GM19455 (cell line): ENCODE measurements at regions not wholly inside any gene's neighbourhood (a gene's known extent, or its start where the extent isn't known, plus 50 kb on each side); places are given as distances from the start of the nearest gene placed in this dataset.
"Not testable (repeated sequence)": the region's sequence is repeated elsewhere in the genome, so short reads cannot be mapped to it uniquely, and the experiment has no call there.

Experiments used
- ATAC-seq: cut with Tn5 transposase; IDR thresholded peaks from one replicate; pipeline ENCODE4 v1.9.1; 2021; ENCODE audit not compliant: unreplicated experiment

DNA sequence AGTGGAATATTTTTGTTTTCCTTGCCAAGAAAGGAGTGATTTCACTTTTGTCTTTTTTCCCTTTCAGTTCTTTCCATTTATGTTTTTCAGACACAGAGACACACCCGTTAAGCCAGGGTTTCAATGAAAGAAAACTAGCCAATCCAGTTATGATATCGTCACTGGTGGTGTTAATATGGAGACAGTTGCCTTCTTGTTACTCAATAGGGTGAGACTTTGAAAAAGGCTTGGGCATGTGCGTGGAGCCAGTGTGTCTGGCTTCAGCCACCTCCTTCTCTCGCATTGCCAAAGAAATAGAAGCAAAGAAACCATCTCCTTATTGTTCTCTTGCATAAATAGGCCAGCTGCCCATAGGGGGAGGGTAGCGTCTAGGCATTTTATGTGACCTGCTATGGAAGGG lies 84.1 kb upstream of the DLX6 start:
- ATAC-seq = no peak

DNA sequence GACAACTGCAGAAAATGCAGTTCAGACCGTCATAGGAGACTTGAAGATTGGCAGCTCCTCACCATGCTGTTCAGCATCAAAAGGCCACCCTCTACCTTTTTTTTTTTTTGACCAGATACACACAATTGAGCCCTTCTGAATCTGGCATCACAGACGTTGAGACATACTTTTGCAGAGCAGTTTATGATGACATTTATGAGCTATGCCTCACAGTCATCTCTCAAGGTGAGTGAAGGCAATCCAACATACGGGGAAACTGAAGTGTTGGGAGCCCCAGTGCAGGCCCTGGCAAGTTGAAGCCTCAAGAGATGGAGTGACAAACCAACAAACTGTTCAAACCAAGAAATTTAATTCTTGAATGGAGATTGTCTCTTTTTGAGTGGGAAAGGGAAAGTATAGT lies 83.6 kb upstream of the DLX6 start:
- no peak for ATAC-seq

GRCh38 chr7:96923345-96923744 lies 82.0 kb upstream of the DLX6 start:
- ATAC-seq = not testable (repeated sequence)

DNA sequence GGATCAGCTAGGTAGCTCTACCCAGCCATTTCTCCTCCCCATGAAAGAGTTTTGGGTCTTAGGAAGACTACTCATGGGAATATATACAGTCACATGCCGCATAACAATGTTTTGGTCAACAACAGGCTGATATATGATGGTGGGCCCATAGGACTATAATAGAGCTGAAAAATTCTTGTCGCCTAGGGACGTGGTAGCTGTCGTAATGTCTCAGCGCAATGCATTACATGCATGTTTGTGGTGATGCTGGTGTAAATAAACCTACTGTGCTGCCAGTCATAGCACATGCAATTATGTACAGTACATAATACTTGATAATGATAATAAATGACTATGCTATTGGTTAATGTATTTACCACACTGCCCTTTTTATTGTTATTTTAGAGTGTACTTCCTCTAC lies 78.2 kb upstream of the DLX6 start:
- no peak for ATAC-seq

GRCh38 chr7:96928965-96929364 lies 76.4 kb upstream of the DLX6 start:
- ATAC-seq = no peak

DNA sequence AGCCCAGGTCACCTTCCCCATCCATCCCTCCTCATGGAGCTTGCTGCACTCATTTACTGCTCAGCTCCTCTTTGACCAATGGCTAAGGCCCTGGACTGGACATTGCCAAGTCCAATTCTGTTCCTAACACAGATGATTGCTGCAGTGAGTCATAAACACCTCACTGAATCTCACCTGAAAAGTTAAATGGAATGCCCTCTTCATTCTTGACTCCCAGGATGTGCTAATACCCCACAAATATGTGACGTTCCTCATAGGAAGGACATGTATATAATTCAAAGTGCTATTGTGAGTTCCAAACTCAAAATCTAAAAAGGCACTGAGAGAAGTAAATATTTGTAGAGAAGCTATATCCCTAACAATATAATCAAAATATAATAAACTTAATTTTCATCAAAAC lies 73.5 kb upstream of the DLX6 start:
- no peak for ATAC-seq

- no peak for ATAC-seq
Measured at GRCh38 chr7:96933067-96933645, 72.2 kb upstream of the DLX6 start.

- ATAC-seq = no peak
Measured at GRCh38 chr7:96936621-96937020, 68.7 kb upstream of the DLX6 start.

- ATAC-seq = no peak
Measured at GRCh38 chr7:96942112-96942511, 63.2 kb upstream of the DLX6 start.

GRCh38 chr7:96949766-96950165 lies 55.6 kb upstream of the DLX6 start:
- ATAC-seq = no peak

- ATAC-seq = no peak
Measured at GRCh38 chr7:96952974-96953391, 52.4 kb upstream of the DLX6 start.

GRCh38 chr7:96953676-96954513 lies 51.5 kb upstream of the DLX6 start:
- no peak for ATAC-seq
